Activated CD4-positive, alpha-beta T cell treated with anti-CD3 and anti-CD28 coated beads, Interleukin-2, amount 10 ng/mL, durations not matched to agents 24 days and 14 days (primary cell): ENCODE measurements at regions not wholly inside any gene's neighbourhood (a gene's known extent, or its start where the extent isn't known, plus 50 kb on each side); places are given as distances from the start of the nearest gene placed in this dataset.

Experiments
- DNase-seq: peaks from one replicate; pipeline ENCODE4 v3.0.0; 2022
- H3K27ac Mint-ChIP-seq: one replicate; pipeline ENCODE4 v1.8.0; 2022; ENCODE audit warnings: mild to moderate bottlenecking, mixed read lengths
- H3K27me3 Mint-ChIP-seq: one replicate; pipeline ENCODE4 v1.8.0; 2022; ENCODE audit warnings: mixed read lengths
- H3K36me3 Mint-ChIP-seq: one replicate; pipeline ENCODE4 v1.8.0; 2022; ENCODE audit warnings: low read depth, mild to moderate bottlenecking, mixed read lengths
- H3K4me1 Mint-ChIP-seq: one replicate; pipeline ENCODE4 v1.8.0; 2021; ENCODE audit warnings: mixed read lengths
- H3K4me3 Mint-ChIP-seq: one replicate; pipeline ENCODE4 v1.8.0; 2022; ENCODE audit warnings: mild to moderate bottlenecking, moderate library complexity, mixed read lengths
- H3K9me3 Mint-ChIP-seq: one replicate; pipeline ENCODE4 v1.8.0; 2021; ENCODE audit warnings: mixed read lengths
- intact Hi-C: fragments of 100-400 bp; cut with micrococcal nuclease; formaldehyde crosslinking; loops from one replicate; pipeline ENCODE4 v1.15.1; 2023

DNA sequence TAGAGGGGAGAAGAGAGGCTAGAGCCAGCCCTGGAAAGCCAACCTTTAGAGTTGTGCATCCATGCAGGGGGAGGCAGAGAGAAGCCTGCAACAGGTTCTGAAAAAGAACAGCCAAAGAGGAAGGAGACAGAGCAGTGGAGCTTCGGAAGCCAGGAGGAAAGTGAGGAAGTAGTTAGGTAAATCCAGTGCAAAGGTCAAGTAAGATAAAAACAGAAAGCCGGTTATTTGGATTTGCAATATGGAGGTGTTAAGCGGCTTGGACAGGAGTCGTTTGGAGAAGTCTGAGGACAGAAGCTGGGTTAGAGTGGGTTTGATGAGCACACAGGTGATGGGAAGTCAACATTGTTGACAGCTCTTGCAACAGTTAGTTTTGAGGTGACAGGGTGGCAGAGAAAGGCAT, 53.5 kb upstream of the FLT1 start:
- peaks cover 5% of the 10 kb centered on the region for H3K27me3 Mint-ChIP-seq
- intact Hi-C loops: no loop called here
- no peak for DNase-seq
- H3K27ac Mint-ChIP-seq: no peak overlapping the region
- H3K4me1 Mint-ChIP-seq: no peaks in the 10 kb centered on the region
- peaks cover 17% of the 10 kb centered on the region for H3K9me3 Mint-ChIP-seq
- no peak overlapping the region for H3K4me3 Mint-ChIP-seq
- no peaks in the 10 kb centered on the region for H3K36me3 Mint-ChIP-seq

GRCh38 chr13:28545583-28546333, 50.8 kb upstream of the FLT1 start:
- H3K27ac Mint-ChIP-seq: no peak overlapping the region
- H3K27me3 Mint-ChIP-seq: peaks cover 5% of the 10 kb centered on the region
- H3K4me3 Mint-ChIP-seq: no peak overlapping the region
- peaks cover 8% of the 10 kb centered on the region for H3K4me1 Mint-ChIP-seq
- DNase-seq: no peak
- H3K36me3 Mint-ChIP-seq: no peaks in the 10 kb centered on the region
- intact Hi-C loops: no loop called here
- peaks cover 32% of the 10 kb centered on the region for H3K9me3 Mint-ChIP-seq
